ENCODE measurements at regions not wholly inside any gene's neighbourhood (a gene's known extent, or its start where the extent isn't known, plus 50 kb on each side); places are given as distances from the start of the nearest gene placed in this dataset.

GRCh38 chr2:52703004-52703403 is 1064.6 kb upstream of the CHAC2 start:
- no peak overlapping the region for H3K27ac ChIP-seq
- no peak for TF ChIP-seq POLR2A (IDR thresholded peaks at IDR 0.05)
- TF ChIP-seq, protein P1, sequence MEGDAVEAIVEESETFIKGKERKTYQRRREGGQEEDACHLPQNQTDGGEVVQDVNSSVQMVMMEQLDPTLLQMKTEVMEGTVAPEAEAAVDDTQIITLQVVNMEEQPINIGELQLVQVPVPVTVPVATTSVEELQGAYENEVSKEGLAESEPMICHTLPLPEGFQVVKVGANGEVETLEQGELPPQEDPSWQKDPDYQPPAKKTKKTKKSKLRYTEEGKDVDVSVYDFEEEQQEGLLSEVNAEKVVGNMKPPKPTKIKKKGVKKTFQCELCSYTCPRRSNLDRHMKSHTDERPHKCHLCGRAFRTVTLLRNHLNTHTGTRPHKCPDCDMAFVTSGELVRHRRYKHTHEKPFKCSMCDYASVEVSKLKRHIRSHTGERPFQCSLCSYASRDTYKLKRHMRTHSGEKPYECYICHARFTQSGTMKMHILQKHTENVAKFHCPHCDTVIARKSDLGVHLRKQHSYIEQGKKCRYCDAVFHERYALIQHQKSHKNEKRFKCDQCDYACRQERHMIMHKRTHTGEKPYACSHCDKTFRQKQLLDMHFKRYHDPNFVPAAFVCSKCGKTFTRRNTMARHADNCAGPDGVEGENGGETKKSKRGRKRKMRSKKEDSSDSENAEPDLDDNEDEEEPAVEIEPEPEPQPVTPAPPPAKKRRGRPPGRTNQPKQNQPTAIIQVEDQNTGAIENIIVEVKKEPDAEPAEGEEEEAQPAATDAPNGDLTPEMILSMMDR (IDR thresholded peaks at IDR 0.05): no peak
- DNase-seq: no peak
- no peaks in the 10 kb centered on the region for H3K4me1 ChIP-seq
- H3K9me3 ChIP-seq: no peaks in the 10 kb centered on the region
- no peaks in the 10 kb centered on the region for H3K36me3 ChIP-seq
- H3K27me3 ChIP-seq: no peaks in the 10 kb centered on the region
- intact Hi-C loops (cut with DNase I; ENCODE audit: low total_unique reads): no loop called here
- no peak overlapping the region for H3K4me3 ChIP-seq

DNA sequence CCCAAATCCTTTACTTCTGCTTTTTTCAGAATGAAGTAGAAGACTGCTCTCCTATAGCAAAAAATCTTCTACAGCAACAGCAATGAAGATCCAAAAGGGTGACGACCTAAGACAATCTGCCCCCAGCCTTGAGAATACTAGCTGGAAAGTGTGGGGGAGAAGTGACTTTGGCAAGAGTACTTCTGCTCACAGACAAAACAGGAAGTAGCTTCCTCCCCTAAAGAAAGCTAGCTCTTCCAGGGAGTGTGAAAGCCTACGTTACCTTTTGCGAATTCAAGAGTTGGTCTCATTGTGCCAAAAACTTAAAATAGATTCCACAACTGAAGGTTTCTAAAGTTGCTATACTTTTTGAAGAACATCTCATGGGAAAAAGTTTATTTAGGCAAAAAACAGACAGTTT is 1069.2 kb upstream of the CHAC2 start:
- H3K9me3 ChIP-seq: no peaks in the 10 kb centered on the region
- no peak for DNase-seq
- intact Hi-C loops (cut with DNase I; ENCODE audit: low total_unique reads): no loop called here
- no peaks in the 10 kb centered on the region for H3K27me3 ChIP-seq
- H3K4me1 ChIP-seq: no peaks in the 10 kb centered on the region
- H3K4me3 ChIP-seq: no peak overlapping the region
- no peak overlapping the region for H3K27ac ChIP-seq
- no peak for TF ChIP-seq POLR2A (IDR thresholded peaks at IDR 0.05)
- TF ChIP-seq, protein P1 (IDR thresholded peaks at IDR 0.05): no peak
- H3K36me3 ChIP-seq: no peaks in the 10 kb centered on the region

GRCh38 chr2:52697690-52698089 is 1069.9 kb upstream of the CHAC2 start:
- TF ChIP-seq, protein P1 (IDR thresholded peaks at IDR 0.05): no peak
- no peak for TF ChIP-seq POLR2A (IDR thresholded peaks at IDR 0.05)
- no peaks in the 10 kb centered on the region for H3K9me3 ChIP-seq
- intact Hi-C loops (cut with DNase I; ENCODE audit: low total_unique reads): no loop called here
- no peaks in the 10 kb centered on the region for H3K4me1 ChIP-seq
- H3K36me3 ChIP-seq: no peaks in the 10 kb centered on the region
- DNase-seq: no peak
- no peaks in the 10 kb centered on the region for H3K27me3 ChIP-seq
- H3K4me3 ChIP-seq: no peak overlapping the region
- no peak overlapping the region for H3K27ac ChIP-seq

DNA sequence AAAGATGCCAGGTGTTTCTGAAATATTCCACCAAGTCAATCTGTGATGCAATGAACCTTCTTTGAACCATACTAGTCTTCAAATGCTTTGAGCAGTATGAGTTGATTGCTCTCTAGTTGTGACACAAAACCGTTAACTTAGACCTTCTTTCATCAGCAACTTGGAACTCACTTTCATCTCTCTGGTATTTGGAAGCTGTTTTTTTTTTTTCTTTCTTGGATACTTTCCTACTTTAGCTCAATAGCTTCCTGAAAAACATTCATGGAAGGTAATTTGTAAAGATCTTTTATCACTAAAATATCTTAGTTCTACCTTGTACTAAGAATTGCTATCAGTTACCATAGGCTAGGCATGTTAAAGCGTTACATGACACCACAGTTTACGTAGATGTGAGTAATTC is 1071.9 kb upstream of the CHAC2 start:
- H3K27me3 ChIP-seq: no peaks in the 10 kb centered on the region
- DNase-seq: no peak
- TF ChIP-seq, protein P1 (IDR thresholded peaks at IDR 0.05): no peak
- TF ChIP-seq POLR2A (IDR thresholded peaks at IDR 0.05): no peak
- H3K9me3 ChIP-seq: no peaks in the 10 kb centered on the region
- no peak overlapping the region for H3K4me3 ChIP-seq
- H3K36me3 ChIP-seq: no peaks in the 10 kb centered on the region
- no peak overlapping the region for H3K27ac ChIP-seq
- intact Hi-C loops (cut with DNase I; ENCODE audit: low total_unique reads): no loop called here
- H3K4me1 ChIP-seq: no peaks in the 10 kb centered on the region

DNA sequence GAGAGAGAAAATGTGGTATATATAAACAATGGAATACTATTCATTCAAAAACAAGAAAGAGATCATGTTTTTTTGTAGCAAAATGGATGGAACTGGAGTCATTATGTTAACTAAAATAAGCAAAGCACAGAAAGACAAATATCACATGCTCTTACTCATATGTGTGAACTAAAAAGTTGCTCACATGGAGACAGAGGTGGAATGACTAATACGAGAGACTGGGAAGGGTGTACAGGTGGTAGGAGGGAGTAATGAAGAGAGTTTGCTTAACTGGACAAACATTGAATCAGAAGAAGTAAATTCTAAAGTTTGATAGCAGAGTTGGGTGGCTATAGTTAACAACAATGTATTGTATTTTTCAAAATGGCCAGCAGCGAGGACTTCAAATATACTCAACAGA is 1080.7 kb upstream of the CHAC2 start:
- no peak for DNase-seq
- no peaks in the 10 kb centered on the region for H3K4me1 ChIP-seq
- no peak overlapping the region for H3K27ac ChIP-seq
- no peaks in the 10 kb centered on the region for H3K27me3 ChIP-seq
- no peaks in the 10 kb centered on the region for H3K36me3 ChIP-seq
- H3K9me3 ChIP-seq: no peaks in the 10 kb centered on the region
- TF ChIP-seq POLR2A (IDR thresholded peaks at IDR 0.05): no peak
- TF ChIP-seq, protein P1 (IDR thresholded peaks at IDR 0.05): no peak
- intact Hi-C loops (cut with DNase I; ENCODE audit: low total_unique reads): no loop called here
- H3K4me3 ChIP-seq: no peak overlapping the region
